ENCODE measurements at regions not wholly inside any gene's neighbourhood (a gene's known extent, or its start where the extent isn't known, plus 50 kb on each side); places are given as distances from the start of the nearest gene placed in this dataset.

- Mint-ChIP-seq H3K27me3 (ENCODE audit: low read depth) (no peaks in the 10 kb centered on the region), H3K27ac (ENCODE audit: unreplicated experiment) (no peak overlapping the region), H3K9me3 (no peaks in the 10 kb centered on the region), H3K4me1 (no peaks in the 10 kb centered on the region), H3K4me3 (no peak overlapping the region), H3K36me3 (ENCODE audit: low read depth) (no peaks in the 10 kb centered on the region)
- DNase-seq (ENCODE audit: low read depth, low spot score) = no peak
- TF ChIP-seq CTCF (conservative IDR thresholded peaks at IDR 0.05) = no peak
Observed at GRCh38 chr14:41549821-41550607, 56.7 kb upstream of the LRFN5 start.

GRCh38 chr14:41549282-41549681, 57.4 kb upstream of the LRFN5 start:
- no peaks in the 10 kb centered on the region for H3K27me3 Mint-ChIP-seq (ENCODE audit: low read depth)
- no peak overlapping the region for H3K27ac Mint-ChIP-seq (ENCODE audit: unreplicated experiment)
- no peaks in the 10 kb centered on the region for H3K36me3 Mint-ChIP-seq (ENCODE audit: low read depth)
- H3K4me3 Mint-ChIP-seq = no peak overlapping the region
- no peak for TF ChIP-seq CTCF (conservative IDR thresholded peaks at IDR 0.05)
- no peaks in the 10 kb centered on the region for H3K4me1 Mint-ChIP-seq
- no peaks in the 10 kb centered on the region for H3K9me3 Mint-ChIP-seq
- no peak for DNase-seq (ENCODE audit: low read depth, low spot score)

GRCh38 chr14:41548666-41549065, 58.0 kb upstream of the LRFN5 start:
- Mint-ChIP-seq H3K9me3 (no peaks in the 10 kb centered on the region), H3K27me3 (ENCODE audit: low read depth) (no peaks in the 10 kb centered on the region), H3K27ac (ENCODE audit: unreplicated experiment) (no peak overlapping the region), H3K4me3 (no peak overlapping the region), H3K4me1 (no peaks in the 10 kb centered on the region), H3K36me3 (ENCODE audit: low read depth) (no peaks in the 10 kb centered on the region)
- TF ChIP-seq CTCF (conservative IDR thresholded peaks at IDR 0.05) = no peak
- DNase-seq (ENCODE audit: low read depth, low spot score) = no peak

GRCh38 chr14:41541333-41541732, 65.3 kb upstream of the LRFN5 start:
- Mint-ChIP-seq H3K27ac (ENCODE audit: unreplicated experiment) (no peak overlapping the region), H3K9me3 (peaks cover 11% of the 10 kb centered on the region), H3K27me3 (ENCODE audit: low read depth) (no peaks in the 10 kb centered on the region), H3K4me1 (no peaks in the 10 kb centered on the region), H3K36me3 (ENCODE audit: low read depth) (peaks cover 3% of the 10 kb centered on the region), H3K4me3 (no peak overlapping the region)
- no peak for TF ChIP-seq CTCF (conservative IDR thresholded peaks at IDR 0.05)
- no peak for DNase-seq (ENCODE audit: low read depth, low spot score)

- H3K36me3 Mint-ChIP-seq (ENCODE audit: low read depth) = peaks cover 3% of the 10 kb centered on the region
- no peak for TF ChIP-seq CTCF (conservative IDR thresholded peaks at IDR 0.05)
Observed at GRCh38 chr14:41532255-41532654, 74.4 kb upstream of the LRFN5 start.

More at GRCh38 chr14:41532255-41532654, 74.4 kb upstream of the LRFN5 start:
- no peaks in the 10 kb centered on the region for H3K4me1 Mint-ChIP-seq
- no peak overlapping the region for H3K4me3 Mint-ChIP-seq
- no peaks in the 10 kb centered on the region for H3K27me3 Mint-ChIP-seq (ENCODE audit: low read depth)
- H3K27ac Mint-ChIP-seq (ENCODE audit: unreplicated experiment) = no peak overlapping the region
- peaks cover 7% of the 10 kb centered on the region for H3K9me3 Mint-ChIP-seq
- no peak for DNase-seq (ENCODE audit: low read depth, low spot score)

Measured in neural crest cell (in vitro differentiated cells).